H1 (cell line): ENCODE measurements at regions not wholly inside any gene's neighbourhood (a gene's known extent, or its start where the extent isn't known, plus 50 kb on each side); places are given as distances from the start of the nearest gene placed in this dataset.

ENCODE experiments used
- CTCF ChIA-PET: fragments of 300-600 bp; sonication (Branson Sonifier 250); formaldehyde crosslinking; loops from one replicate; lab custom pipeline; 2021; ENCODE audit not compliant: partially characterized antibody; lab: Charles Lee
- POLR2A ChIA-PET: fragments of 300-600 bp; sonication (Branson Sonifier 250); formaldehyde crosslinking; loops from one replicate; lab custom pipeline; 2021; ENCODE audit warnings: inconsistent platforms; ENCODE audit not compliant: partially characterized antibody; lab: Charles Lee
- DNase-seq, 2 experiments: peaks; one replicate each; pipeline versions ENCODE4 v3.0.0 to v3.0.0-alpha.2; 2010 to 2022; ENCODE audit warnings: low spot score in 2 of 2, low read depth in 1 of 2, mixed read lengths in 1 of 2
- FAIRE-seq: peaks from 2 replicates; lab custom pipeline; 2011; peaks lifted over from hg19 to GRCh38; lab: Jason Lieb, UNC
- H2AFZ ChIP-seq: 2 replicates; pipeline ENCODE4 v1.8.1; 2012; ENCODE audit warnings: low read length, inconsistent platforms
- H2AK5ac ChIP-seq: 2 replicates; pipeline ENCODE4 v1.6.1; 2013; ENCODE audit warnings: low read depth, low read length
- H2BK120ac ChIP-seq: replicated peaks from 2 replicates; pipeline ENCODE3; 2013; ENCODE audit warnings: low read depth, low read length, inconsistent platforms
- H2BK12ac ChIP-seq: 2 replicates; pipeline ENCODE4 v1.6.1; 2013; ENCODE audit warnings: low read depth, low read length
- H2BK15ac ChIP-seq: 2 replicates; pipeline ENCODE4 v1.6.1; 2013; ENCODE audit warnings: low read length
- H2BK20ac ChIP-seq: 2 replicates; pipeline ENCODE4 v1.6.1; 2013; ENCODE audit warnings: low read length
- H2BK5ac ChIP-seq: 2 replicates; pipeline ENCODE4 v1.6.1; 2013; ENCODE audit warnings: low read depth, low read length
- H3K14ac ChIP-seq: 2 replicates; pipeline ENCODE4 v1.6.1; 2013; ENCODE audit warnings: inconsistent platforms; ENCODE audit not compliant: insufficient read length
- H3K18ac ChIP-seq: 2 replicates; pipeline ENCODE4 v1.6.1; 2013; ENCODE audit warnings: low read length; ENCODE audit errors: extremely low read depth
- H3K23ac ChIP-seq: 2 replicates; pipeline ENCODE4 v1.6.1; 2013; ENCODE audit warnings: inconsistent platforms; ENCODE audit not compliant: insufficient read length
- H3K23me2 ChIP-seq: 2 replicates; pipeline ENCODE4 v1.6.1; 2013; ENCODE audit warnings: low read depth, low read length
- H3K27ac ChIP-seq: 2 replicates; pipeline ENCODE4 v1.6.1; 2011; ENCODE audit warnings: low read depth, low read length, inconsistent platforms
- H3K27me3 ChIP-seq, 4 experiments: replicated peaks in 1 of 4; 1 replicate in 1 of 4; 2 replicates in 3 of 4; pipeline versions ENCODE4 v1.6.1 to v1.8.1; 2011 to 2013; ENCODE audit warnings: low read length in 3 of 4, mild to moderate bottlenecking in 3 of 4, inconsistent platforms in 2 of 4, mixed read lengths in 2 of 4, moderate library complexity in 1 of 4; ENCODE audit not compliant: control insufficient read depth in 3 of 4, insufficient read depth in 3 of 4; ENCODE audit errors: extremely low read depth in 1 of 4
- H3K36me3 ChIP-seq, 4 experiments: 2 replicates each; pipeline versions ENCODE4 v1.6.1 to v1.8.1; 2011 to 2013; ENCODE audit warnings: mild to moderate bottlenecking in 4 of 4, low read length in 3 of 4, moderate library complexity in 2 of 4, control low read depth in 1 of 4, inconsistent platforms in 1 of 4; ENCODE audit not compliant: insufficient read depth in 4 of 4, control insufficient read depth in 2 of 4
- H3K4ac ChIP-seq: replicated peaks from 2 replicates; pipeline ENCODE3; 2013; ENCODE audit warnings: low read length, low read depth, mixed read lengths, inconsistent platforms; ENCODE audit not compliant: insufficient read length
- H3K4me1 ChIP-seq, 4 experiments: replicated peaks in 1 of 4; 1 replicate in 1 of 4; 2 replicates in 3 of 4; pipeline versions ENCODE4 v1.6.1 to v1.8.1; 2011 to 2013; ENCODE audit warnings: low read length in 3 of 4, inconsistent platforms in 2 of 4, mixed read lengths in 1 of 4; ENCODE audit not compliant: insufficient read depth in 4 of 4, control insufficient read depth in 3 of 4
- H3K4me2 ChIP-seq, 2 experiments: 2 replicates each; pipeline versions ENCODE4 v1.6.1 to v1.8.1; 2011 to 2013; ENCODE audit warnings: low read depth in 2 of 2, low read length in 2 of 2, control low read depth in 1 of 2, inconsistent platforms in 1 of 2, mild to moderate bottlenecking in 1 of 2; ENCODE audit not compliant: insufficient read depth in 1 of 2
- H3K4me3 ChIP-seq, 4 experiments: fragments of 200-600, 300-600 bp in 1 of 4; sonication (generic), shearing (Covaris generic), sonication (Bioruptor Twin) in 1 of 4; 2 replicates each; pipeline versions ENCODE4 v1.5.1 to v1.8.1; 2011 to 2016; ENCODE audit warnings: low read length in 4 of 4, low read depth in 3 of 4, control low read depth in 2 of 4, inconsistent platforms in 2 of 4, mild to moderate bottlenecking in 2 of 4, mixed read lengths in 1 of 4, moderate library complexity in 1 of 4; ENCODE audit not compliant: insufficient read depth in 2 of 4; ENCODE audit errors: extremely low read depth in 1 of 4
- H3K56ac ChIP-seq: replicated peaks from 2 replicates; pipeline ENCODE3; 2013; ENCODE audit warnings: low read depth, mild to moderate bottlenecking, mixed read lengths, low read length, inconsistent platforms; ENCODE audit not compliant: insufficient read length
- H3K79me1 ChIP-seq: 2 replicates; pipeline ENCODE4 v1.6.1; 2013; ENCODE audit warnings: low read depth, low read length, control low read depth
- H3K79me2 ChIP-seq, 2 experiments: 2 replicates each; pipeline versions ENCODE4 v1.6.1 to v1.8.1; 2012 to 2013; ENCODE audit warnings: low read length in 2 of 2, mild to moderate bottlenecking in 2 of 2, inconsistent platforms in 1 of 2; ENCODE audit not compliant: insufficient read depth in 2 of 2, control insufficient read depth in 1 of 2
- H3K9ac ChIP-seq, 4 experiments: replicated peaks in 1 of 4; 1 replicate in 1 of 4; 2 replicates in 3 of 4; pipeline versions ENCODE4 v1.6.1 to v1.8.1; 2011 to 2013; ENCODE audit warnings: low read depth in 3 of 4, low read length in 3 of 4, control low read depth in 2 of 4, mild to moderate bottlenecking in 2 of 4, moderate library complexity in 2 of 4, inconsistent platforms in 1 of 4; ENCODE audit errors: extremely low read depth in 1 of 4
- H3K9me3 ChIP-seq, 2 experiments: 2 replicates each; pipeline versions ENCODE4 v1.6.1 to v1.8.1; 2012 to 2013; ENCODE audit warnings: mild to moderate bottlenecking in 2 of 2, moderate library complexity in 2 of 2, control low read depth in 1 of 2, inconsistent platforms in 1 of 2, low read depth in 1 of 2, low read length in 1 of 2, mixed read lengths in 1 of 2; ENCODE audit not compliant: insufficient read depth in 2 of 2
- H4K20me1 ChIP-seq, 2 experiments: replicated peaks in 1 of 2; 2 replicates each; pipeline versions ENCODE3 to v1.8.1; 2011 to 2013; ENCODE audit warnings: inconsistent platforms in 2 of 2, low read length in 2 of 2, mild to moderate bottlenecking in 1 of 2; ENCODE audit not compliant: insufficient read depth in 2 of 2, control insufficient read depth in 1 of 2
- H4K5ac ChIP-seq: 2 replicates; pipeline ENCODE4 v1.6.1; 2013; ENCODE audit warnings: low read length, low read depth, mixed read lengths, inconsistent platforms; ENCODE audit not compliant: insufficient read length
- H4K8ac ChIP-seq: 2 replicates; pipeline ENCODE4 v1.8.0; 2013; ENCODE audit warnings: mild to moderate bottlenecking, moderate library complexity, low read length, inconsistent platforms; ENCODE audit not compliant: insufficient read depth; ENCODE audit errors: extremely low read depth
- H4K91ac ChIP-seq: replicated peaks from 2 replicates; pipeline ENCODE3; 2013; ENCODE audit warnings: low read length, mixed read lengths, inconsistent platforms; ENCODE audit not compliant: insufficient read length
- BCL11A ChIP-seq, 2 experiments: IDR thresholded peaks; one replicate each; pipeline ENCODE4 v1.6.1; 2011; ENCODE audit warnings: low read depth in 2 of 2, low read length in 2 of 2, mild to moderate bottlenecking in 2 of 2
- EZH2 ChIP-seq: fragments of 200-600 bp; sonication (generic); IDR thresholded peaks from 2 replicates; pipeline ENCODE4 v1.7.1; 2012; ENCODE audit warnings: low read depth, mild to moderate bottlenecking, moderate library complexity, low read length, inconsistent platforms; ENCODE audit not compliant: severe bottlenecking
- GABPA ChIP-seq: IDR thresholded peaks from 2 replicates; pipeline ENCODE4 v1.6.1; 2011; ENCODE audit warnings: mild to moderate bottlenecking, low read length, moderate library complexity, borderline replicate concordance; ENCODE audit not compliant: insufficient read depth
- MAFK ChIP-seq: IDR thresholded peaks from 2 replicates; pipeline ENCODE4 v1.6.1; 2012; ENCODE audit warnings: low read depth, mild to moderate bottlenecking, improper control_type of control experiment, low read length
- USF2 ChIP-seq: IDR thresholded peaks from 2 replicates; pipeline ENCODE4 v1.6.1; 2011; ENCODE audit warnings: low read length, improper control_type of control experiment
- WGBS, 2 experiments: shearing (Covaris generic) in 1 of 2; methylation state at CpG; one replicate each; pipeline versions ENCODE4 v1.1.6 to v1.1.7; 2013 to 2015; ENCODE audit warnings: low lambda C conversion rate in 2 of 2, mixed read lengths in 2 of 2, inconsistent platforms in 1 of 2, low coverage in 1 of 2, missing lambda C conversion rate in 1 of 2; ENCODE audit not compliant: insufficient replicate concordance in 2 of 2, insufficient coverage in 1 of 2, insufficient read length in 1 of 2; ENCODE audit errors: extremely low coverage in 1 of 2, missing lambda C conversion rate in 1 of 2; 5-methylcytosine and 5-hydroxymethylcytosine counted together

- Histone ChIP-seq H3K79me2 (no peaks in the 10 kb centered on the region), H3K14ac (no peak overlapping the region), H3K27me3 (no peaks in the 10 kb centered on the region), H3K4me2 (no peak overlapping the region), H2BK15ac (no peak overlapping the region), H2BK120ac (no peak overlapping the region), H4K5ac (no peak overlapping the region), H3K79me1 (no peaks in the 10 kb centered on the region), H3K23ac (no peak overlapping the region), H4K20me1 (no peaks in the 10 kb centered on the region), H3K4me3 (no peak overlapping the region), H3K56ac (no peak overlapping the region), H3K9ac (no peak overlapping the region), H3K27ac (no peak overlapping the region), H2BK5ac (no peak overlapping the region), H4K8ac (no peak overlapping the region), H3K36me3 (no peaks in the 10 kb centered on the region), H3K18ac (no peak overlapping the region), H3K9me3 (no peaks in the 10 kb centered on the region), H4K91ac (no peak overlapping the region), H2BK12ac (no peak overlapping the region), H2AK5ac (no peak overlapping the region), H3K4me1 (no peaks in the 10 kb centered on the region), H2BK20ac (no peak overlapping the region), H2AFZ (no peak overlapping the region), H3K4ac (no peak overlapping the region)
- CTCF ChIA-PET, result interaction anchor here (1.0 kb wide), 1 partner anchor 45 kb away, joined by 4 read pairs; no protein-coding TSS in a partner anchor
- no peak for FAIRE-seq
- POLR2A ChIA-PET, result no interaction called here
- no peak for DNase-seq
- no peak for TF ChIP-seq USF2
- no peak for TF ChIP-seq BCL11A (IDR thresholded peaks at IDR 0.05; ENCODE audit: low read depth in 2 of 2, low read length in 2 of 2)
- no peak for TF ChIP-seq GABPA
- TF ChIP-seq EZH2, result no peak
- no peak for TF ChIP-seq MAFK
- TF ChIP-seq, all 59 proteins: peak for 0
- WGBS, 2 experiments, result 91% methylated on average over 4 of the region's 4 CpGs; no CpG with 5 or more reads in 1 of the 2 experiments
- no peaks in the 10 kb centered on the region for H3K23me2 ChIP-seq
These were observed 326.2 kb upstream of the NAV3 start for GRCh38 chr12:77504466-77504865.
